Lower leg skin (tissue), 4 donors: ENCODE measurements at regions not wholly inside any gene's neighbourhood (a gene's known extent, or its start where the extent isn't known, plus 50 kb on each side); places are given as distances from the start of the nearest gene placed in this dataset.

ENCODE experiments used
- DNase-seq, 2 donors: peaks; one replicate each; pipeline ENCODE4 v3.0.0-alpha.2; 2019; ENCODE audit warnings: low spot score in 2 of 2
- H3K4me3 ChIP-seq: fragments of 200-600 bp; sonication (generic); 2 replicates; pipeline ENCODE4 v1.5.1; 2017; ENCODE audit warnings: mild to moderate bottlenecking, low read depth; ENCODE audit not compliant: poor library complexity, severe bottlenecking
- CTCF ChIP-seq, 3 donors: fragments of 450-650 bp; IDR thresholded peaks; one replicate each; pipeline ENCODE4 v1.5.1; 2016; ENCODE audit warnings: antibody characterized with exemption in 3 of 3, mild to moderate bottlenecking in 3 of 3, moderate library complexity in 2 of 3
- POLR2A ChIP-seq, 2 donors: fragments of 450-650 bp; IDR thresholded peaks; one replicate each; pipeline ENCODE4 v1.6.1; 2016 to 2017; ENCODE audit warnings: antibody characterized with exemption in 2 of 2, mild to moderate bottlenecking in 1 of 2, moderate library complexity in 1 of 2
- WGBS, 2 donors: methylation state at CpG; one replicate each; pipeline ENCODE4 v1.1.5; 2018; 5-methylcytosine and 5-hydroxymethylcytosine counted together
- intact Hi-C: fragments of 100-400 bp; cut with DNase I; formaldehyde crosslinking; loops from one replicate; pipeline ENCODE4 v1.15.0; 2023; ENCODE audit warnings: low total_unique reads

- TF ChIP-seq POLR2A (IDR thresholded peaks at IDR 0.05) (no peak), CTCF (IDR thresholded peaks at IDR 0.05) (no peak)
- H3K4me3 ChIP-seq, result no peak overlapping the region
- DNase-seq, result no peak
- intact Hi-C loops, result no loop called here
- 40 to 41% methylated on average over 2 of the region's 2 CpGs for WGBS, 2 donors
Observed at GRCh38 chr13:72571191-72571590, 156.2 kb downstream of the MZT1 start.

- intact Hi-C loops, result no loop called here
- no peak overlapping the region for H3K4me3 ChIP-seq
- TF ChIP-seq POLR2A (IDR thresholded peaks at IDR 0.05) (no peak), CTCF (IDR thresholded peaks at IDR 0.05) (no peak)
- no peak for DNase-seq
- 21 to 26% methylated on average over 4 of the region's 4 CpGs for WGBS, 2 donors
Observed at GRCh38 chr13:72570019-72570418, 157.4 kb downstream of the MZT1 start.

- WGBS, 2 donors, result 72 to 81% methylated on average over 5 of the region's 5 CpGs
- intact Hi-C loops, result no loop called here
- no peak for DNase-seq
- H3K4me3 ChIP-seq, result no peak overlapping the region
- TF ChIP-seq CTCF (IDR thresholded peaks at IDR 0.05) (no peak), POLR2A (IDR thresholded peaks at IDR 0.05) (no peak)
Observed at GRCh38 chr13:72567566-72567965, 159.9 kb downstream of the MZT1 start.

- no peak for DNase-seq
- no peak overlapping the region for H3K4me3 ChIP-seq
- intact Hi-C loops, result no loop called here
- TF ChIP-seq POLR2A (IDR thresholded peaks at IDR 0.05) (no peak), CTCF (IDR thresholded peaks at IDR 0.05) (no peak)
- WGBS, 2 donors, result 80% methylated on average over 3 of the region's 3 CpGs
Observed at GRCh38 chr13:72566526-72566925, 160.9 kb downstream of the MZT1 start.

- intact Hi-C loops, result no loop called here
- TF ChIP-seq POLR2A (IDR thresholded peaks at IDR 0.05) (no peak), CTCF (IDR thresholded peaks at IDR 0.05) (no peak)
- no peak overlapping the region for H3K4me3 ChIP-seq
- 12% methylated on average over 1 of the region's 1 CpG for WGBS, 2 donors
- DNase-seq, result no peak
Observed at GRCh38 chr13:72565893-72566292, 161.5 kb downstream of the MZT1 start.

- TF ChIP-seq POLR2A (IDR thresholded peaks at IDR 0.05) (no peak), CTCF (IDR thresholded peaks at IDR 0.05) (no peak)
- H3K4me3 ChIP-seq, result no peak overlapping the region
- no peak for DNase-seq
- intact Hi-C loops, result no loop called here
- 90 to 91% methylated on average over 2 of the region's 2 CpGs for WGBS, 2 donors
Observed at GRCh38 chr13:72562686-72563085, 164.7 kb downstream of the MZT1 start.
